ENCODE measurements at regions not wholly inside any gene's neighbourhood (a gene's known extent, or its start where the extent isn't known, plus 50 kb on each side); places are given as distances from the start of the nearest gene placed in this dataset.
"Not testable (repeated sequence)": the region's sequence is repeated elsewhere in the genome, so short reads cannot be mapped to it uniquely, and the experiment has no call there.

DNA sequence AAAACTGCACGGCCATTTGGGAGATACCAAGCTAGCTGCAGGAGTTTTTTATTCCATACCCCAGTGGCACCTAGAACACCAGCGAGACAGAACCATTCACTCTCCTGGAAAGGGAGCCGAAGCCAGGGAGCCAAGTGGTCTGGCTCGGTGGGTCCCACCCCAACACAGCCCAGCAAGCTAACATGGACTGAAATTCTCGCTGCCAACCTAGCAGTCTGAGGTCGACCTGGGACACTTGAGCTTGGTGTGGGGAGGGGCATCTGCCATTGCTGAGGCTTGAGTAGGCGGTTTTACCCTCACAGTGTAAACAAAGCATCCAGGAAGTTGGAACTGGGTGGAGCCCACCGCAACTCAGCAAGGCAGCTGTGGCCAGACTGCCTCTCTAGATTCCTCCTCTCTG, 108.9 kb upstream of the CHD1 start:
- DNase-seq = no peak

GRCh38 chr5:99035942-99036341, 107.1 kb upstream of the CHD1 start:
- DNase-seq = no peak

- DNase-seq = peak in 1 of 2 experiments; percentile 18
Observed at GRCh38 chr5:99034336-99034735, 105.5 kb upstream of the CHD1 start.

DNA sequence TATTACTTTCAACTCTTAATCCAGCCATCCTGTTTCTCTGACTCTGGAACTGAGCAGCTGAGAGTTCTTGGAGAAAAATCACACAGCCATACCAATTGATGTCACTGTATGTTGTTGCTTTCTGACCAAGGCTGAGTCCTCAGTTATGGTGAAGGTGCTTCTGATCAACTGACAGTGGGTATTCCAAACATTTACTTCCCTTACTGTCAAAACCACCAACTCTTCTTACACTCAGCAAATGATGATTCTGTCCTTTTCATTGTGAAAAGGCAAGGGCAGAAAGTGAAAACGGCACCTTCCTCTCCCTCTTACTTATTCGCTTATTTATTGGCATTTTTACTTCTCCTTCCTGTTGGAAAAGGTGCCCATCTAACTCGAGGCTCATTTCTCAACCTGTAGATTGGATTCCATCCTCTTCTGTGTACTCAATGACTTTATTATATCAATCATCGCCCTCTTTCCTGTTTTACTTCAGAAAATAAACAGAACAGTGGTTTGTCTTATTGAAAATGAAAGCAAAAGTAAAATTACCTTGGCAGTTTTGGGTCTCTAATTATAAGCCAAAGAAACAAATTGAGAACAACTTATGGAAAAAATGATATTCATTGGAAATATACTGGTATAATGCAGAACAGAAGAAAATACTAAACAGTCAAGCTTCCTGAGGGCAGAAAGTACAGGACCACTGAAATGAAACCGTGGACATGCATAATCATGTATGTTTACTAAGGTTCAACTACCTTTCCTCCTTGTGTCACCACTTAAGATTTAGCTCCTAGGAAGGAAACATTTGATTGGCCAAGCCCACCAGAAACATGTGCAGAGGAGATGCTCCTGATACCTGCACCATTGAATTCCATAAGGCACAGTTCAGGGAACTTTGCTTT, 104.5 kb upstream of the CHD1 start:
- DNase-seq = no peak

- DNase-seq = peak; percentile 62 to 80
Observed at GRCh38 chr5:99032234-99033013, 103.6 kb upstream of the CHD1 start.

DNA sequence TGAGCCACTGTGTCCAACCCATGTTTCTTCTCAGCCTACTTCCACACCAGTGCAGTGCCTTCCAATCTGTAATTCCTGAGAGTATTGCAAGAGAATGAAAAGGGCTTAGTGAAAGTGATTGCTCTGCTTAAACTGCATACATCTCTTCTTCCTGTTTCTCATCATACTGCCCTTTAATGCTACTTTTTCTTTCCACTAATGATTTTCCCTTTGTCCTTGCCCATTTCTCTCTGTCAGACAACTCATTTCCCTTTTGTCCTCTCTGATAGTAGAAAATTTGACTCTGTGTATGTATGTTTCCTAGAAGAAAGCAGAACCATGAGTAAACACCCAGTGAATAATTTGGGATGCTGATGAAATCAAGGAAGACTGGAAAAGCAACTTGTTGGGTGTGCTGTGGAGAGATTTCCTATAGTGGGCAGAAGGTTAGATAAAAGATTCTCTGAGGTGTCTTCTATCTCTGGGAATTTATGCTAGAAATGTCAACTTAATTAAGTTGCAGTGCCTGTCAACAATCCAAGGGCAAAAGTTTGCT, 102.2 kb upstream of the CHD1 start:
- DNase-seq = no peak

- DNase-seq = no peak
Observed at GRCh38 chr5:99029172-99029571, 100.4 kb upstream of the CHD1 start.

GRCh38 chr5:99028170-99028569, 99.4 kb upstream of the CHD1 start:
- DNase-seq = not testable (repeated sequence)

DNA sequence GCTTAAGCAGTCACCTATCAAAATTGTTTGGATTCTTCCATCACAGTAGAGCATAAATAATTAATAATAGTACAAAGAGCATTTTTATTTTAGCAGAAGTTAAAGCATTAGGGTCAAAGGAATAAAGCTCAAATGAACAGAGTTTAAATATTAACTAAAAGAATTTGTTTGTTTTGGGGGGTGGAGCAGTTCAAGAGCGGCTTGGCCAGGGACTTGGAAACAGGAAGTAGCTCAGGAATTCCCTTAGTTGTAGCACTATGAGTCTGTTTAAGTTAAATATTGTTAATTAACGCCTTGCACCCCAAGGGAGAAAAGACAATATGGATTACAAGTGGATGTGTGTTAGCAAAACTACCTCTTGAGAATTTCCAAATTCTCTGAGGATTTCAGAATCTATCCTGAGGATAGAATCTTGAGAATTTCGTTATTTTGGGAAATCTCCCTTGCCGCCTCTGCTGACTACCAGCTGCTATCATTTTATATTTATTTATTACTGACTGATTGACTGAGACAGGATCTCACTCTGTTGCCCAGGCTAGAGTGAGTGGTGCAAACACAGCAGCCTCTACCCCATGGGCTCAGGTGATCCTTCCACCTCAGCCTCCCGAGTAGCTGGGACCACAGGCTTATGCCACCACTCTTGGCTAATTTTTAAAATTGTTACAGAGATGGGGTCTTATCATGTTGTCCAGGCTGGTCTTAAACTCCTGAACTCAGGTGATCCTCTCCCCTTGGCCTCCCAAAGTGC, 96.7 kb upstream of the CHD1 start:
- DNase-seq = peak in 1 of 2 experiments; percentile 14

GRCh38 chr5:99023330-99023729, 94.5 kb upstream of the CHD1 start:
- no peak for DNase-seq

DNA sequence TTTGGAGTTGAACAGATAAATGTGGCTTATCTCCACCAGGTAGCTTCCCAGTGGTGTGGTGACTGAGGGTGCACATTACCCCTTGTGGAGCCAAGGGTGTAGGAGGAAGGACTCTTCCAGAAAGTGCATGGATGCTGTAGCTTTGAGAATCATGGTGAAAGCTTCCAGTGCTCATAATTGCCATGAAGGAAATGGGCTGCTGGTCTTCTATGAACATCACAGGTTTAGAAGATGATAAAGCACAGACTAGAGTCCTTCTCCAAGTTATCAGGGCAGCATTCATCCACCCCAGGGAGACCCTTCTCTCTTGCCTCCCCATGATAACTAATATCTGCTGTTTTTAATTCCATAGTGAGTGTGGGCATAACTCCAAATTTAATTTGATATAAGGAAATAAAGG, 93.4 kb upstream of the CHD1 start:
- no peak for DNase-seq

DNA sequence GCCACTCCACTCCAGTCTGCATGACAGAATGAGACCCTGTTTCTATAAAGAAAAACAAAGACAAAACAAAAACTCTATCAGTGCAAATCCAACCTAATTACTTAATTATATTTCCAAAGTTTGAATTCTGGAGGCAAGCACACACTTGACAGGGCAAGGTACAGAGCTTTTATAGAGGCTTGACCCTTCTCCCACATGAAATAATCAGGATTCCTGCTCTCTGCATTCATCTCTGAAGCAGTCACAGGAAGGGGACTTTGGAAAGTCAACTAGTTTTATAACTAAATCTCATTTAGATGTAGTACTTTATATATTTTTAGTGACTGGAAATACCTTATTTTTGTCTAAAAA, 91.9 kb upstream of the CHD1 start:
- DNase-seq = no peak

- peak; percentile 41 to 52 for DNase-seq
Observed at GRCh38 chr5:99019812-99020697, 91.2 kb upstream of the CHD1 start.

GRCh38 chr5:99019254-99019653, 90.4 kb upstream of the CHD1 start:
- no peak for DNase-seq

- no peak for DNase-seq
Observed at GRCh38 chr5:99010294-99010693, 81.5 kb upstream of the CHD1 start.

DNA sequence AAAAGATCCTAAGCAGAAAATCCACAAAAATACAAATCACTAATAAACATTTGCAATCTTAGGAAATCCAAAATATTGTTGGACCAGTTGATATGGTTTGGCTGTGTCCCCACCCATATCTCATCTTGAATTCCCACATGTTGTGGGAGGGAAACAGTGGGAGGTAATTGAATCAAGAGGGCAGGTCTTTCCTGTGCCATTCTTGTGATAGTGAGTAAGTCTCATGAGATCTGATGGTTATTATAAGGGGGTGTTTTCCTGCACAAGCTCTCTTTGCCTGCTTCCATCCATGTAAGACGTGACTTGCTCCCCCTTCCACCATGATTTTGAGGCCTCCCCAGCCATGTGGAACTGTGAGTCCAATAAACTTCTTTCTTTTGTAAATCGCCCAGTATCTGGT, 79.2 kb upstream of the CHD1 start:
- DNase-seq = not testable (repeated sequence)

GRCh38 chr5:99005506-99005905, 76.7 kb upstream of the CHD1 start:
- DNase-seq = no peak

DNA sequence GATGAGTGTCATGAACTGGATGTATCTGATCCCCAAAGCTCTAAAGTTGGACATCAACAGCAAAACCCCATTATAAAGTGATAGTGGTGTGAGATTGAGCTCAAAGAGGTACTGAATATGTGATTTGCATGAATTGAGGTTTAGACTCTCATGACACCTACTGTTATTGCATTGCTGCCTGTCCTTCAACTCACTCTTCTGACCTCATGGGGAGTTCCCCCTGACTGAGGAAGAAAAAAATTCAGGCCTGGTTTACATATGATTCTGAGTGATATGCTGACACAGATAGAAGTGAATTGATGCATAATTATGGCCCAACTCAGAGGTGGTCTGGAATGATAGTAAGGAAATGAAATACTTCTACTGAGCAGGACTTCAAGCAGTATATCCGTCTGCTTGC, 76.2 kb upstream of the CHD1 start:
- no peak for DNase-seq

GRCh38 chr5:99000876-99001275, 72.1 kb upstream of the CHD1 start:
- DNase-seq = no peak

GRCh38 chr5:99000221-99000620, 71.4 kb upstream of the CHD1 start:
- DNase-seq = no peak

DNA sequence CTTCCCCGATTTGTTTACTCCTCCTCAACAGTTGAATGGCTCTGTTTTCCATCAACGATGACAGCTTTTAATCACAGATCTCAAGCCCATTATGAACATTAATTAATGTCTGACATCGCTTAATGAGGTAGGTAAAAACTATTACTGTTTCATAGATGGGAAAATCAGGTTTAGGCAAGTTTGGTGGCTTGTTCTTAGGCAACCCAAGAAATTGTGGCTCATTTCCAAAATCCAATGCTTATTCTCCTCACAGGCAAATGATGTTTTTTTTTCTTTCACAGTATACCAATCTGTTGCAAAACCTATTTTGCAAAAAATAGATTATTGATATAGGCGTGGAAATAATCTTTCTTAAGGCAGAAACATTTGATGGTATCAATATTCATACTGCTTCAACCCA, 70.8 kb upstream of the CHD1 start:
- no peak for DNase-seq

DNA sequence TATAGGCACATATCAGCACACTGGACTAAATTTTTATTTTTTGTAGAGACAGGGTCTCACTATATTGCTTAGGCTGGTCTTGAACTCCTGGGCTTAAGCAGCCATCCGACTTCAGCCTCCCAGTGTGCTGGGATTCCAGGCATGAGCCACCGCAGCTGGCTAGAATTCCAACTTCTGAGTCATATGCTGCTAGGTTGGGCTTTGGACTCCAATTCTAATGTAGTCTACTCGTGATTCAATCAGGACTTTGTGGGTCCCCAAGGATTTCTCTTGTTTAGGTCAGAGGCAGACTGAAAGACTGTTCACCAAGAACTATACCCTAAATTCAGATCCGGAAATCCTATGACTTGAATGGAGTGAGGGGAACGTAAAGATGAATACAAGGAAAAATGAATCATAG, 68.2 kb upstream of the CHD1 start:
- DNase-seq = no peak
